ENCODE measurements at regions not wholly inside any gene's neighbourhood (a gene's known extent, or its start where the extent isn't known, plus 50 kb on each side); places are given as distances from the start of the nearest gene placed in this dataset.
"Not testable (repeated sequence)": the region's sequence is repeated elsewhere in the genome, so short reads cannot be mapped to it uniquely, and the experiment has no call there.

DNA sequence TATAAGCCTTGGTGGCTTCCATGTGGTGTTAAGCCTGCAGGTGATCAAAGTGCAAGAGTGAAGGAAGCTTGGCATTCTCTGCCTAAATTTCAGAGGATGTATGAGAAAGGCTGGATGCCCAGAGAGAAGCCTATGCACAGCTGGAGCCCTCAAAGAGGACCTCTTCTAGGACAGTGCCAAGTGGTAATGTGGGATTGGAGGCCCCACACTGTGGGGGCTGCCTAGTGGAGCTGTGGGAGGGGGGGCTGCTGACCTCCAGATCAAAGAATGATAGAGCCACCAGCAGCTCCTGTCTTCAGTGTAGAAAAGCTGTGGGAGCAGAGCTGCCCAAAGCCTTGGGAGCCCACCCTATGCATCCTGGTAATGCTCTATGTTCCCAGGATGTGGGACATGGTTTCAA, 1512.7 kb upstream of the TPTE start:
- H3K9ac ChIP-seq (ENCODE audit: low read length): no peak overlapping the region
- peaks cover 5% of the 10 kb centered on the region for H3K27me3 Mint-ChIP-seq
- peaks cover 4% of the 10 kb centered on the region for H3K9me3 Mint-ChIP-seq (ENCODE audit: insufficient read depth)

DNA sequence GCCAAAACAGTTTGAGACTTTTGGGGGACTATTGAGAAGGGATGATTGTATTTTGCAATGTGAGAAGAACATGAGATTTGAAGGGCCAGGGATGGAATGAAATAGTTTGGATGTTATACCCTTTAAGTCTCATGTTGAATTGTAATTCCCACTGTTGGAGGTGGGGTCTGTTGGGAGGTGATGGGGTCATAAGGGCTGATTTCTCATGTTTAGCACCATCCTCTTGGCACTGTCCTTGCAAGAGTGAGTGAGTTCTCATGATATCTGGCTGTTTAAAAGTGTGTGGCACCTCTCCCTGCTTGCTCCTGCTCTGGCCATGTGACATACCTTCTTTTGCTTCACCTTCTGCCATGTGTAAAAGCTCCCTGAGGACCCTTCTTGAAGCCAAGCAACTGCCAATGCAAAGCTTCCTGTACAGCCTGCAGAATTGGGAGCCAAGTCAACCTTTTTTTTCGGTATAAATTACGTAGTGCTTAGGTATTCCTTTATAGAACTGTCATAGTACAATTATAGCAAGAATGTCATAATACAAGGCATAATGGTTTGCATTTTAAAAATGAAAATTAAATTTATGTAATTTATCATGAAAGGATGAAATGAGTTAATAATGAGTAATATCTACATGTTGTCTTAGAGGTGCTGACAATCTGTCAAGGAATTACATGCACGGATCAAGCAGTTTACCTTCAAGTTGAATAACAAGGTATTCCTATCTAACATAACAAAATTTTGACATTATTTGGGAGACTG, 1511.9 kb upstream of the TPTE start:
- intact Hi-C loops (cut with micrococcal nuclease); H3K27ac Mint-ChIP-seq; H3K9ac ChIP-seq (ENCODE audit: low read length); H2AFZ ChIP-seq (ENCODE audit: insufficient read depth, low read depth, low read length, poor library complexity, severe bottlenecking); H3K27me3 Mint-ChIP-seq; H3K27ac ChIP-seq (ENCODE audit: low read length in 2 of 2); H3K9me3 Mint-ChIP-seq (ENCODE audit: insufficient read depth); H3K4me3 Mint-ChIP-seq; H3K4me1 ChIP-seq (ENCODE audit: control insufficient read depth in 2 of 2, insufficient read depth in 2 of 2, low read length in 2 of 2); H3K36me3 ChIP-seq (replicated peaks in 1 of 2; ENCODE audit: control extremely low read depth in 1 of 2, control insufficient read depth in 1 of 2, extremely low read depth in 1 of 2, insufficient read depth in 2 of 2, low read length in 1 of 2); POLR2A ChIA-PET; H4K20me1 ChIP-seq (ENCODE audit: control insufficient read depth, insufficient read depth, low read length, poor library complexity, severe bottlenecking); DNase-seq; H3K4me2 ChIP-seq (replicated peaks; ENCODE audit: low read depth, low read length, poor library complexity, severe bottlenecking); H3K4me3 ChIP-seq (ENCODE audit: control extremely low read depth in 1 of 5, extremely low read depth in 1 of 5, insufficient read depth in 1 of 5, low read depth in 2 of 5, low read length in 4 of 5); ATAC-seq (ENCODE audit: low read depth); CTCF ChIA-PET; H3K27me3 ChIP-seq (replicated peaks in 1 of 4; ENCODE audit: control extremely low read depth in 1 of 4, control insufficient read depth in 3 of 4, insufficient read depth in 4 of 4, low read length in 3 of 4); H3K4me1 Mint-ChIP-seq; H3K79me2 ChIP-seq (ENCODE audit: control insufficient read depth, insufficient read depth, low read length): not testable (repeated sequence)
- WGBS (ENCODE audit: insufficient coverage): no CpG with 5 or more reads among the region's 3 CpGs
- H3K9me3 ChIP-seq (ENCODE audit: control extremely low read depth in 1 of 3, control insufficient read depth in 2 of 3, insufficient read depth in 1 of 3, low read length in 2 of 3): peaks cover 0 to 19% (median 11%) of the 10 kb centered on the region in 3 donors

More for the DNA sequence above, 1512.7 kb upstream of the TPTE start:
- ChIA-PET POLR2A (no interaction called here), CTCF (no interaction called here)
- Histone ChIP-seq H3K27me3 (replicated peaks in 1 of 4; ENCODE audit: control extremely low read depth in 1 of 4, control insufficient read depth in 3 of 4, insufficient read depth in 4 of 4, low read length in 3 of 4) (no peaks in the 10 kb centered on the region), H3K4me2 (replicated peaks; ENCODE audit: low read depth, low read length, poor library complexity, severe bottlenecking) (no peak overlapping the region), H3K4me3 (ENCODE audit: control extremely low read depth in 1 of 5, extremely low read depth in 1 of 5, insufficient read depth in 1 of 5, low read depth in 2 of 5, low read length in 4 of 5) (no peak overlapping the region), H4K20me1 (ENCODE audit: control insufficient read depth, insufficient read depth, low read length, poor library complexity, severe bottlenecking) (no peaks in the 10 kb centered on the region), H3K27ac (ENCODE audit: low read length in 2 of 2) (no peak overlapping the region), H3K4me1 (ENCODE audit: control insufficient read depth in 2 of 2, insufficient read depth in 2 of 2, low read length in 2 of 2) (no peaks in the 10 kb centered on the region), H3K79me2 (ENCODE audit: control insufficient read depth, insufficient read depth, low read length) (no peaks in the 10 kb centered on the region), H3K36me3 (replicated peaks in 1 of 2; ENCODE audit: control extremely low read depth in 1 of 2, control insufficient read depth in 1 of 2, extremely low read depth in 1 of 2, insufficient read depth in 2 of 2, low read length in 1 of 2) (no peaks in the 10 kb centered on the region), H3K9me3 (ENCODE audit: control extremely low read depth in 1 of 3, control insufficient read depth in 2 of 3, insufficient read depth in 1 of 3, low read length in 2 of 3) (peaks cover 0 to 19% (median 11%) of the 10 kb centered on the region in 3 donors), H2AFZ (ENCODE audit: insufficient read depth, low read depth, low read length, poor library complexity, severe bottlenecking) (no peak overlapping the region)
- Mint-ChIP-seq H3K4me3 (no peak overlapping the region), H3K4me1 (no peaks in the 10 kb centered on the region), H3K27ac (no peak overlapping the region)
- intact Hi-C loops (cut with micrococcal nuclease): no loop called here
- no peak for TF ChIP-seq EZH2 (IDR thresholded peaks at IDR 0.05; ENCODE audit: borderline replicate concordance, insufficient read depth, low read depth, low read length, poor library complexity, severe bottlenecking)
- TF ChIP-seq, protein P1, sequence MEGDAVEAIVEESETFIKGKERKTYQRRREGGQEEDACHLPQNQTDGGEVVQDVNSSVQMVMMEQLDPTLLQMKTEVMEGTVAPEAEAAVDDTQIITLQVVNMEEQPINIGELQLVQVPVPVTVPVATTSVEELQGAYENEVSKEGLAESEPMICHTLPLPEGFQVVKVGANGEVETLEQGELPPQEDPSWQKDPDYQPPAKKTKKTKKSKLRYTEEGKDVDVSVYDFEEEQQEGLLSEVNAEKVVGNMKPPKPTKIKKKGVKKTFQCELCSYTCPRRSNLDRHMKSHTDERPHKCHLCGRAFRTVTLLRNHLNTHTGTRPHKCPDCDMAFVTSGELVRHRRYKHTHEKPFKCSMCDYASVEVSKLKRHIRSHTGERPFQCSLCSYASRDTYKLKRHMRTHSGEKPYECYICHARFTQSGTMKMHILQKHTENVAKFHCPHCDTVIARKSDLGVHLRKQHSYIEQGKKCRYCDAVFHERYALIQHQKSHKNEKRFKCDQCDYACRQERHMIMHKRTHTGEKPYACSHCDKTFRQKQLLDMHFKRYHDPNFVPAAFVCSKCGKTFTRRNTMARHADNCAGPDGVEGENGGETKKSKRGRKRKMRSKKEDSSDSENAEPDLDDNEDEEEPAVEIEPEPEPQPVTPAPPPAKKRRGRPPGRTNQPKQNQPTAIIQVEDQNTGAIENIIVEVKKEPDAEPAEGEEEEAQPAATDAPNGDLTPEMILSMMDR (IDR thresholded peaks at IDR 0.05): no peak
- ATAC-seq (ENCODE audit: low read depth) (no peak), DNase-seq (no peak)

DNA sequence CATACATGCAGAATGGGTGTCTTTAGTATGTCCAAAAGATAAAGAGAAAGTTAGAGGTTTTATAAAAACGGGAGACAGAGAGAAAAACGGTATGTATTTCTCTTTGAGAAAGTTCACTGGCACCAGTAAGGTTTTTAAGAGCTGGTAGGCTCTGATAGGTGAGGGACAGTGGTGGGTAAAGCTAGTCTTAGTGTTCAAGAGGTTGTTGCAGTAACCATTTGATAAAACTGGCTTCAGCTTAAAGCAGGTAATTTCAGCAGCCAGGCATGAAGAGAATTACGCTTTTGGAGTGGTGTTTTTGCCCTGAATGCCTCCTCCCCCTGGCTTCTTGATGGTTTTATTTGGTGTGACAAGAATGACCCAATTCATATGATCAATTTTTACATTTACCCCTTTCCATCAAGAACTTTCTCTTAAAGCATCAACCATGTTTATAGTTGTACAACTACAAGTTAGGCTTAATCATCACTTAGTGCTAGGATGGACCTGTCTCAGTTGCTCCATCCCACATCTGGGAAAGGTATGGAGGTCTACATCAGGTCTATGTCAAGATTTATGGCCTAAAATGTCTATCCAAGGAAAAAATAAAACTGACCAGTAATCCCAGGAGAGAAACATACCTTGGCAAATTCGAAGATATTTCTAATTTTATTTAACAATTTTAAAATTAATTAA, 1511.1 kb upstream of the TPTE start:
- H3K36me3 ChIP-seq (replicated peaks in 1 of 2; ENCODE audit: control extremely low read depth in 1 of 2, control insufficient read depth in 1 of 2, extremely low read depth in 1 of 2, insufficient read depth in 2 of 2, low read length in 1 of 2); H3K4me3 Mint-ChIP-seq; H4K20me1 ChIP-seq (ENCODE audit: control insufficient read depth, insufficient read depth, low read length, poor library complexity, severe bottlenecking); H3K9me3 Mint-ChIP-seq (ENCODE audit: insufficient read depth); H3K79me2 ChIP-seq (ENCODE audit: control insufficient read depth, insufficient read depth, low read length); CTCF ChIA-PET; ATAC-seq (ENCODE audit: low read depth); H3K27me3 Mint-ChIP-seq; H3K4me2 ChIP-seq (replicated peaks; ENCODE audit: low read depth, low read length, poor library complexity, severe bottlenecking); H2AFZ ChIP-seq (ENCODE audit: insufficient read depth, low read depth, low read length, poor library complexity, severe bottlenecking); H3K4me3 ChIP-seq (ENCODE audit: control extremely low read depth in 1 of 5, extremely low read depth in 1 of 5, insufficient read depth in 1 of 5, low read depth in 2 of 5, low read length in 4 of 5); H3K27ac Mint-ChIP-seq; POLR2A ChIA-PET; H3K4me1 ChIP-seq (ENCODE audit: control insufficient read depth in 2 of 2, insufficient read depth in 2 of 2, low read length in 2 of 2); H3K27ac ChIP-seq (ENCODE audit: low read length in 2 of 2); DNase-seq; H3K9ac ChIP-seq (ENCODE audit: low read length); intact Hi-C loops (cut with micrococcal nuclease); H3K27me3 ChIP-seq (replicated peaks in 1 of 4; ENCODE audit: control extremely low read depth in 1 of 4, control insufficient read depth in 3 of 4, insufficient read depth in 4 of 4, low read length in 3 of 4); H3K4me1 Mint-ChIP-seq: not testable (repeated sequence)
- peaks cover 0 to 18% (median 9%) of the 10 kb centered on the region in 3 donors for H3K9me3 ChIP-seq (ENCODE audit: control extremely low read depth in 1 of 3, control insufficient read depth in 2 of 3, insufficient read depth in 1 of 3, low read length in 2 of 3)
- no CpG with 5 or more reads among the region's 4 CpGs for WGBS (ENCODE audit: insufficient coverage)
